SK-N-SH treated with all-trans-retinoic acid at 6 μM for 48 hours (cell line): ENCODE measurements at regions not wholly inside any gene's neighbourhood (a gene's known extent, or its start where the extent isn't known, plus 50 kb on each side); places are given as distances from the start of the nearest gene placed in this dataset.

ENCODE experiments used
- ATAC-seq: fragments of 200-7000 bp; cut with Tn5 transposase; 3 replicates; pipeline ENCODE4 v1.9.1; 2020; ENCODE audit warnings: mild to moderate bottlenecking, moderate library complexity
- ARNTL ChIP-seq: fragments of 450-650 bp; formaldehyde crosslinking; IDR thresholded peaks from 2 replicates; pipeline ENCODE4 v1.5.0; 2020; ENCODE audit warnings: low read depth, mild to moderate bottlenecking, moderate library complexity, borderline replicate concordance
- BACH2 ChIP-seq: fragments of 250-450 bp; sonication (Bioruptor Pico); IDR thresholded peaks from 2 replicates; pipeline ENCODE4 v1.9.0; 2021; ENCODE audit warnings: mild to moderate bottlenecking, borderline replicate concordance
- CSRNP3 ChIP-seq: fragments of 250-450 bp; sonication (Bioruptor Pico); IDR thresholded peaks from 2 replicates; pipeline ENCODE4 v1.5.1; 2021; ENCODE audit warnings: mild to moderate bottlenecking, moderate library complexity
- ESRRG ChIP-seq: fragments of 250-450 bp; sonication (Bioruptor Pico); IDR thresholded peaks from 2 replicates; pipeline ENCODE4 v1.6.1; 2021; ENCODE audit warnings: mild to moderate bottlenecking
- GLIS3 ChIP-seq: fragments of 250-450 bp; sonication (Bioruptor Pico); IDR thresholded peaks from 2 replicates; pipeline ENCODE4 v1.5.0; 2020; ENCODE audit warnings: mild to moderate bottlenecking, moderate library complexity
- ISL1 ChIP-seq: fragments of 250-450 bp; sonication (Bioruptor Pico); IDR thresholded peaks from 2 replicates; pipeline ENCODE4 v2.1.2; 2022; ENCODE audit warnings: mild to moderate bottlenecking, moderate library complexity
- PPARA ChIP-seq: fragments of 250-450 bp; sonication (Bioruptor Pico); IDR thresholded peaks from 2 replicates; pipeline ENCODE4 v1.5.0; 2020; ENCODE audit warnings: mild to moderate bottlenecking, borderline replicate concordance
- TCF4 ChIP-seq: fragments of 250-450 bp; sonication (Bioruptor Pico); IDR thresholded peaks from 2 replicates; pipeline ENCODE4 v1.8.0; 2021; ENCODE audit warnings: mild to moderate bottlenecking, moderate library complexity, borderline replicate concordance
- TOX ChIP-seq: fragments of 250-450 bp; sonication (Bioruptor Pico); IDR thresholded peaks from 2 replicates; pipeline ENCODE4 v1.8.0; 2021; ENCODE audit warnings: mild to moderate bottlenecking, moderate library complexity, borderline replicate concordance
- ZFP3 ChIP-seq: fragments of 250-450 bp; sonication (Bioruptor Pico); IDR thresholded peaks from 2 replicates; pipeline ENCODE4 v1.5.0; 2020; ENCODE audit warnings: mild to moderate bottlenecking, moderate library complexity
- ZFP30 ChIP-seq: fragments of 450-650 bp; formaldehyde crosslinking; IDR thresholded peaks from 2 replicates; pipeline ENCODE4 v1.5.0; 2022; ENCODE audit warnings: mild to moderate bottlenecking, moderate library complexity
- ZNF565 ChIP-seq: fragments of 450-650 bp; formaldehyde crosslinking; conservative IDR thresholded peaks from 2 replicates; pipeline ENCODE4 v1.5.0; 2020; ENCODE audit warnings: low read depth, mild to moderate bottlenecking, moderate library complexity
- ZNF70 ChIP-seq: fragments of 450-650 bp; formaldehyde crosslinking; IDR thresholded peaks from 2 replicates; pipeline ENCODE4 v1.5.0; 2020; ENCODE audit warnings: mild to moderate bottlenecking, moderate library complexity
- ZNF8 ChIP-seq: fragments of 450-650 bp; formaldehyde crosslinking; IDR thresholded peaks from 2 replicates; pipeline ENCODE4 v1.5.0; 2020; ENCODE audit warnings: mild to moderate bottlenecking, moderate library complexity
- TF ChIP-seq, protein P1 (sequence below): fragments of 250-450 bp; sonication (Bioruptor Pico); IDR thresholded peaks from 2 replicates; pipeline ENCODE4 v1.8.0; 2021; ENCODE audit warnings: low read depth, mild to moderate bottlenecking, moderate library complexity, borderline replicate concordance
- TF ChIP-seq, protein P2 (sequence below): fragments of 250-450 bp; sonication (Bioruptor Pico); IDR thresholded peaks from 2 replicates; pipeline ENCODE4 v1.5.1; 2020; ENCODE audit warnings: low read depth, mild to moderate bottlenecking, moderate library complexity
- TF ChIP-seq, protein P3 (sequence below): fragments of 250-450 bp; sonication (Bioruptor Pico); IDR thresholded peaks from 2 replicates; pipeline ENCODE4 v1.5.0; 2020; ENCODE audit warnings: mild to moderate bottlenecking, moderate library complexity
- TF ChIP-seq, protein P4 (sequence below): fragments of 250-450 bp; sonication (Bioruptor Pico); IDR thresholded peaks from 2 replicates; pipeline ENCODE4 v1.8.0; 2020; ENCODE audit warnings: mild to moderate bottlenecking, moderate library complexity, borderline replicate concordance

DNA sequence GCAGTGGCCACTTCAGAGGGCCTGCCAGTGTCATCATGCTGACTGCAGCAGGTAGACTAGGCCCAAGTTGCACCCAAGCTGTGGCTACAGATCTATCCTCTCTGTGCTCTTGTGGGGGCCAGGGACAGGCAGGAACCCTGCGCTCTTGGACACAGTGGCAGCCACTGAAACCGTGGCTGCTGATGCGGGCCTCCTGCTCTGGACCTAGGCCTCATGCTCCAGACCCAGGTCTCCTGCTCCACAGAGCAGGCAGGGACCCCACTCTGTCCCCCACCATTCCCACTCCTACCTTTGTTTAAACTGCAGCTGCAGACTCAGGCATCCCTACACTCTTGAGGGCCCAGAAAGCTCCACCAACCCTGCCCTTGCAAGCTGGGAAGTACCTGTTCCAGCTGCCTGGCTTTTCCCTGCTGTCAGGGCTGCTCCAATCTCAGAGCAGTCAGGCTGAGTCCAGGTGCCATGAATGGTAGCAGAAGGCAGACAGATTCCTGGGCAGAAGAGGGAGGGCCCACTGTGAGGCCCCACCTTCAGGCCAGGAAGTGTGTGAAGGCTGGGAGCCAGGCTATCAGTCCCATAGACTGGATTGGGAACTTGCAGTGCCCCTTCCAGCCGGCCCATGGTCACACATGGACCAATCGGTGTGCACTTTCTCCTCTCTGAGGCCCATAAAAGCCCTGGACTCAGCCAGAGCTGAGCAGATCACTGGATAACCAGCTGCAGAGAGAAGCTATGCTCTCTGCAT lies 634.0 kb upstream of the SEMA3D start:
- TF ChIP-seq, protein P1, sequence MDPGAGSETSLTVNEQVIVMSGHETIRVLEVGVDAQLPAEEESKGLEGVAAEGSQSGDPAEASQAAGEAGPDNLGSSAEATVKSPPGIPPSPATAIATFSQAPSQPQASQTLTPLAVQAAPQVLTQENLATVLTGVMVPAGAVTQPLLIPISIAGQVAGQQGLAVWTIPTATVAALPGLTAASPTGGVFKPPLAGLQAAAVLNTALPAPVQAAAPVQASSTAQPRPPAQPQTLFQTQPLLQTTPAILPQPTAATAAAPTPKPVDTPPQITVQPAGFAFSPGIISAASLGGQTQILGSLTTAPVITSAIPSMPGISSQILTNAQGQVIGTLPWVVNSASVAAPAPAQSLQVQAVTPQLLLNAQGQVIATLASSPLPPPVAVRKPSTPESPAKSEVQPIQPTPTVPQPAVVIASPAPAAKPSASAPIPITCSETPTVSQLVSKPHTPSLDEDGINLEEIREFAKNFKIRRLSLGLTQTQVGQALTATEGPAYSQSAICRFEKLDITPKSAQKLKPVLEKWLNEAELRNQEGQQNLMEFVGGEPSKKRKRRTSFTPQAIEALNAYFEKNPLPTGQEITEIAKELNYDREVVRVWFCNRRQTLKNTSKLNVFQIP (CRISPR knock-in tag): no peak
- TF ChIP-seq, protein P2, sequence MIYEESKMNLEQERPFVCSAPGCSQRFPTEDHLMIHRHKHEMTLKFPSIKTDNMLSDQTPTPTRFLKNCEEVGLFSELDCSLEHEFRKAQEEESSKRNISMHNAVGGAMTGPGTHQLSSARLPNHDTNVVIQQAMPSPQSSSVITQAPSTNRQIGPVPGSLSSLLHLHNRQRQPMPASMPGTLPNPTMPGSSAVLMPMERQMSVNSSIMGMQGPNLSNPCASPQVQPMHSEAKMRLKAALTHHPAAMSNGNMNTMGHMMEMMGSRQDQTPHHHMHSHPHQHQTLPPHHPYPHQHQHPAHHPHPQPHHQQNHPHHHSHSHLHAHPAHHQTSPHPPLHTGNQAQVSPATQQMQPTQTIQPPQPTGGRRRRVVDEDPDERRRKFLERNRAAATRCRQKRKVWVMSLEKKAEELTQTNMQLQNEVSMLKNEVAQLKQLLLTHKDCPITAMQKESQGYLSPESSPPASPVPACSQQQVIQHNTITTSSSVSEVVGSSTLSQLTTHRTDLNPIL (CRISPR knock-in tag): no peak
- TF ChIP-seq PPARA: no peak
- no peak for TF ChIP-seq ZFP30 (CRISPR knock-in tag)
- no peak for TF ChIP-seq ESRRG (CRISPR knock-in tag)
- TF ChIP-seq CSRNP3 (CRISPR knock-in tag): no peak
- TF ChIP-seq, protein P3, sequence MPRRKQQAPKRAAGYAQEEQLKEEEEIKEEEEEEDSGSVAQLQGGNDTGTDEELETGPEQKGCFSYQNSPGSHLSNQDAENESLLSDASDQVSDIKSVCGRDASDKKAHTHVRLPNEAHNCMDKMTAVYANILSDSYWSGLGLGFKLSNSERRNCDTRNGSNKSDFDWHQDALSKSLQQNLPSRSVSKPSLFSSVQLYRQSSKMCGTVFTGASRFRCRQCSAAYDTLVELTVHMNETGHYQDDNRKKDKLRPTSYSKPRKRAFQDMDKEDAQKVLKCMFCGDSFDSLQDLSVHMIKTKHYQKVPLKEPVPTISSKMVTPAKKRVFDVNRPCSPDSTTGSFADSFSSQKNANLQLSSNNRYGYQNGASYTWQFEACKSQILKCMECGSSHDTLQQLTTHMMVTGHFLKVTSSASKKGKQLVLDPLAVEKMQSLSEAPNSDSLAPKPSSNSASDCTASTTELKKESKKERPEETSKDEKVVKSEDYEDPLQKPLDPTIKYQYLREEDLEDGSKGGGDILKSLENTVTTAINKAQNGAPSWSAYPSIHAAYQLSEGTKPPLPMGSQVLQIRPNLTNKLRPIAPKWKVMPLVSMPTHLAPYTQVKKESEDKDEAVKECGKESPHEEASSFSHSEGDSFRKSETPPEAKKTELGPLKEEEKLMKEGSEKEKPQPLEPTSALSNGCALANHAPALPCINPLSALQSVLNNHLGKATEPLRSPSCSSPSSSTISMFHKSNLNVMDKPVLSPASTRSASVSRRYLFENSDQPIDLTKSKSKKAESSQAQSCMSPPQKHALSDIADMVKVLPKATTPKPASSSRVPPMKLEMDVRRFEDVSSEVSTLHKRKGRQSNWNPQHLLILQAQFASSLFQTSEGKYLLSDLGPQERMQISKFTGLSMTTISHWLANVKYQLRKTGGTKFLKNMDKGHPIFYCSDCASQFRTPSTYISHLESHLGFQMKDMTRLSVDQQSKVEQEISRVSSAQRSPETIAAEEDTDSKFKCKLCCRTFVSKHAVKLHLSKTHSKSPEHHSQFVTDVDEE (CRISPR knock-in tag): no peak
- no peak for TF ChIP-seq ARNTL
- TF ChIP-seq, protein P4, sequence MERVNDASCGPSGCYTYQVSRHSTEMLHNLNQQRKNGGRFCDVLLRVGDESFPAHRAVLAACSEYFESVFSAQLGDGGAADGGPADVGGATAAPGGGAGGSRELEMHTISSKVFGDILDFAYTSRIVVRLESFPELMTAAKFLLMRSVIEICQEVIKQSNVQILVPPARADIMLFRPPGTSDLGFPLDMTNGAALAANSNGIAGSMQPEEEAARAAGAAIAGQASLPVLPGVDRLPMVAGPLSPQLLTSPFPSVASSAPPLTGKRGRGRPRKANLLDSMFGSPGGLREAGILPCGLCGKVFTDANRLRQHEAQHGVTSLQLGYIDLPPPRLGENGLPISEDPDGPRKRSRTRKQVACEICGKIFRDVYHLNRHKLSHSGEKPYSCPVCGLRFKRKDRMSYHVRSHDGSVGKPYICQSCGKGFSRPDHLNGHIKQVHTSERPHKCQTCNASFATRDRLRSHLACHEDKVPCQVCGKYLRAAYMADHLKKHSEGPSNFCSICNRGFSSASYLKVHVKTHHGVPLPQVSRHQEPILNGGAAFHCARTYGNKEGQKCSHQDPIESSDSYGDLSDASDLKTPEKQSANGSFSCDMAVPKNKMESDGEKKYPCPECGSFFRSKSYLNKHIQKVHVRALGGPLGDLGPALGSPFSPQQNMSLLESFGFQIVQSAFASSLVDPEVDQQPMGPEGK (CRISPR knock-in tag): no peak
- TF ChIP-seq ISL1: no peak
- no peak for TF ChIP-seq BACH2 (CRISPR knock-in tag)
- no peak for TF ChIP-seq ZNF565 (CRISPR knock-in tag)
- TF ChIP-seq ZNF8 (CRISPR knock-in tag): no peak
- TF ChIP-seq ZFP3 (CRISPR knock-in tag): no peak
- TF ChIP-seq TCF4 (CRISPR knock-in tag): no peak
- ATAC-seq: no peak

DNA sequence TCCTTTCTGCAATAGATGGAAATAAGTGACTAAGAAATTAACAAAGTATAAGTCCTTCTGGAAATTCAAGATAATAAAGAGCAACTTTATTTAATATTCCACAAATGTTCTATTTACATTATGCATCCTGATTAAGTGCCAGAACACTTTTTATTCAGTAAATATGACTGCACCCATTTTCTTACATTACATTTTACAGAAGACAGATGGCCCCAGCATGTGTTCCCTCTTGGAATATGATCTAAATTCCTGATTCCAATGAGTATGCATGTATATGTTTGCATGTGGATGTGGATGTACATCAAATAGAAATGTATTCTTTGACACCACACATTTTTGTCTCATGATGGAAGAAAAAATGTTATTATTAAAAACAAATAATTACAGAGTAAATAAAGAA lies 628.7 kb upstream of the SEMA3D start:
- TF ChIP-seq ZNF70 (CRISPR knock-in tag) (no peak), ISL1 (0 out of 2 replicates have a peak, but pooled peaks have one; percentile 6), TCF4 (CRISPR knock-in tag) (peak; percentile 73; the same call in 1 of the 2 replicates), ZFP30 (CRISPR knock-in tag) (no peak), GLIS3 (CRISPR knock-in tag) (no peak), TOX (CRISPR knock-in tag) (no peak)
- TF ChIP-seq, protein P3 (CRISPR knock-in tag): no peak
- TF ChIP-seq, all 23 proteins: peak for 2
- peak; percentile 49; the same call in 1 of the 3 replicates for ATAC-seq
